GM18519 (cell line): ENCODE measurements at regions not wholly inside any gene's neighbourhood (a gene's known extent, or its start where the extent isn't known, plus 50 kb on each side); places are given as distances from the start of the nearest gene placed in this dataset.

Experiments used
- ATAC-seq: cut with Tn5 transposase; IDR thresholded peaks from one replicate; pipeline ENCODE4 v1.9.1; 2021; ENCODE audit warnings: mild to moderate bottlenecking, moderate library complexity; ENCODE audit not compliant: unreplicated experiment, low FRiP score

DNA sequence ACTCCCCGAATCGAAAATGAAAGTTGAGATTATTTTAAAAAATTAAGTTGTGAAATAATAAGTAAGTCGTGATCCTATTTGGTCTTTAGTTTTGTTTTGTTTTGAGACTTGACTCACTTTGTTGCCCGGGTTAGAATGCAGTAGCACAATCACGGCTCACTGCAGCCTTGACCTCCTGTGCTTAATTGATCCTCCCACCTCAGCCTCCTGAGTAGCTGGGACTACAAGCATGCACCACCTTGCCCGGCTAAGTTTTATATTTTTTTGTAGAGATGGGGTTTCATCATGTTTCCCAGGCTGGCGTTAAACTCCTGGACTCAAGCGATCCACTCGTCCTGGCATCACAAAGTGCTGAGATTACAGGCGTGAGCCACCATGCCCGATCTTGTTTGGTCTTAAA lies 326.2 kb downstream of the MYCN start:
- no peak for ATAC-seq

DNA sequence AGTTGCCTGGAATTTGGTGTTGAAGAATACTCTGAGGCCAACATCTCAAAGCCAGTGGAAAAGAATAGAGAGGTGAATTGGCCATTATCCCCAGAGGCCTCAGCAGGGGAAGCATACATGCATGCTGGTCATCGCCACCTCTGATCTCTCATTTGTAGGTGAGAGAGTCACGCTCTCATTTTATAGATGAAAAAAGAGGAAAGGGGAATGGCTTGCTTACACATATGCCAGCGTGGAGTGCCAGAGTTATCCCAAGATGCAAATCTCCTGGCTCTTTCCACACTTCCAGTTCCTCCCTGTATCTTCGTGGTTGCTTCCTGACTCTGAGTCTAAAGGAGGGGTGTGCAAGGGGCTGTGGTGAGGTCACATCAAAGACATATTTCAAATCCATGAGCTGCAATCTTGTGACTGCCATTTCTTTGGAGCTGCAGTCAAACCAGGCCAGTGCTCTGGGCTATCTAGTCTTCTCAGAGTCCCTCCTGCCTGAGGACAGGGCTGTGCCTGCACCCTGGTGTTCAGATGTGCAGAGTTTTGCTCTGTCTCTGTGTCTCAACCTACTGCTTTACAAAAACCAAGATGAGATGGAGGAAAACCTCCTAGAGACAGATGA lies 324.7 kb downstream of the MYCN start:
- ATAC-seq: no peak

DNA sequence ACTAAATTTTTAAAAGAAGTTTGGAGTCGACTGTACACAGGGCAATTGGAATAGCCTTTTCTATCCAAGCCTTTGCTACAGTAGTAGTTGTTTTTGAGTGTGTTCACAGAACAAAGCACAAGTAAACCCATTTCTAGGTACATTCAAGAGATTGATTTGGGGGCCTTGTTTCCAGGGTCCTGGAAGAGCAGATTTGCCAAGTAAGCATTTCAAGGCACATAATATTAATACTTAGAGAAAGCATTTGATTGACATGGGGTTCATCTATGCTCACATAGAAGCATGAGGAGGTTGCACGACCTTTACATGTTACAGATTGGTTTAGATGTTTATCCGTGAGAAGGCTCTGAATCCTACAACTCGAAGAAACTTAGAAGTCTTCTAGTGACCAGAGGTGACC lies 324.1 kb downstream of the MYCN start:
- ATAC-seq: no peak

DNA sequence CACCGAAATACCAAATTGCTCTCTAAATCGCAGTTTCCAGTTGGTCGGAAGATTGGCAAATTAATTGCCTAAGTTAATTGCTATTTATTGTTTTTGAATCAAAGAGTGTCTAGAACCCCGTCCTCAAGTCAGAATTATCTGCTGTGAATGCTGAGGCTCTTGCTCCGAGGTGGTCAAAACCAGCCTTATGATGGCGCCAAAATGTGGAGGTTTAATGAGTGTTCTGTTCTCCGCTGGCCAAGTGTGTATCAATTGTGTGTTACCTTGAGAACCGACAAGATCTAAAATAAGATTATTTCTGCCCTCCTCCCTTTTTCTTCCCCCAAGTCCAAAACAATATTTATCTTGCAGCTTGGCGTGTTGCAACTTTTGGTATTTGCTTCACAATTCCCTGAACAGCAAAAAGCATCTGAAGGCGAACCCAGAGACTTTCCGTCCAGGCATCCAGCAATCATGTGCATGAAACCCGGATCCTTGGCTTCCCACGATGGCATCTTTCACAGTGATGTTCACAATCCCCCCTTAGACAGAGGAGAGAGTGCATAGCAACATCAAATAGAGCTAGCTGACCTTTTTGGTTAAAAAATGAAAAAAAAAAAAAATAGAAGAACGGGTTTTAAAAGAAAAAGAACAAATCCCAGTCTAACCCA lies 323.0 kb downstream of the MYCN start:
- no peak for ATAC-seq

DNA sequence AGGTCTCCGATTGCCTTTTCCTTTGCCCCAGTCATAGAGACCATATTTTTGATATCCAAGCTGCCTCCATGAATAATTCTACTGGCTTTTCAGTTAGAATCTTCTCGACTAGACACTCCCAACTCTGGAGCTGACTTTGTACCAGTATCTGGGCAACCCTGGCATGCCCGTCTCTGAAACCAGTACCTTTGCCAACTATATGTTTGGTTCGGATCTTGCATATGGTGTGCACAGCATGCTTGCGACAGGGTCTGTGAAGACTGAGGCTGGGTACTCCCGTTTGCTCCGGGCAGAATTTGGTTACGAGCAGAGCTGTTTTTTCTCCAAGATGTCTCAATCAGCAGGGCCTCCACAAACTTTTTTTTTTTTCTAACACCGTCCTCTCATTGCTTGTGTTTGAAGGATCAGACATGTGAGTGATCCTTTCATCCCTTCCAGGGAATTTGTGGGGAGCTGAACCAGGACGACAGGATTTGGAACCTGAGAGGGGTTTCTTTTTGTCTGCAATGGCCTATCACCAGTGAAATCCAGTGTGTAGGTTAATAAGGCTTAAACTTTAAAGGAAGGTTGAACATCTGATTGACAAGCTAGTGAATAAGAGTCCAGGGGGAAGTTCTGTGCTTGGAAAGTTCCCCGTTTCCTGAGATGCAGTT lies 322.3 kb downstream of the MYCN start:
- no peak for ATAC-seq

DNA sequence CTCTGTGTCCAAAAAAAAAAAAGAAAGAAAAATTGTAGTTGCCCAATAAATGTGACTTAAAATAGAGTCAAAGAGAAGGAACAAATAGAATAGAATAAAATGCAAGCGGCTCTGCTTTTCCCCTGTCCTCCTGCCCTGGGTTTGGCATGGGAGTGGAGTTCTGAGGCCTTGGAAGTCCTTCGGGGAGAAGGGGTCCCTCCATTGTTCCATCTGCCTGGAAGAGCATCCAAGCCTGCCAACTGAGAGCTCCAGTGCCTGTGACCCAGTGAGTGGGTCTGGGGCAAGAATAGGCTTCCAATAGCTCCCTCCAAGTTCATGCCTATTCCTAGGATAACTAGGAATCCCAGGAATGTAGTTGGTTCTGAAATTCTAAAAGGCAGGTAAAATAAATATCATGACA lies 321.4 kb downstream of the MYCN start:
- no peak for ATAC-seq

DNA sequence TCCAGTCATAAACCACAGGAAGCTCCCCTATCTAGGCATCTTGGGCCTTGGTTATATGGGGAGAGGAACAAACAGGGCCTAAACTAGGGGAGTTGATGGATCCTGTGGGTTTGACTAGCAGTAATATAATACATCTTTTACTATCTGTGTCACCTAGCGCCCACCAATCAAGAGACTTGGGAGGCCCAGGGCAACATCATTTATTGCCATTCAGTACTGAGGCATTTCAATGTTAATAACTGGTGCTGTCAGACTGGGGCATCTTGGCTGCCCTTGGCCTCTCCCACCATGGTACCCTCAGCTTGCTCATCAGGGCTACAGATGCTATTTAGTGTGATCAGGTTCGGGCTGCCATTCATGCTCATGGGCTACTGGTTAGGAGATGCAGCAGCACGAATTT lies 320.7 kb downstream of the MYCN start:
- no peak for ATAC-seq

DNA sequence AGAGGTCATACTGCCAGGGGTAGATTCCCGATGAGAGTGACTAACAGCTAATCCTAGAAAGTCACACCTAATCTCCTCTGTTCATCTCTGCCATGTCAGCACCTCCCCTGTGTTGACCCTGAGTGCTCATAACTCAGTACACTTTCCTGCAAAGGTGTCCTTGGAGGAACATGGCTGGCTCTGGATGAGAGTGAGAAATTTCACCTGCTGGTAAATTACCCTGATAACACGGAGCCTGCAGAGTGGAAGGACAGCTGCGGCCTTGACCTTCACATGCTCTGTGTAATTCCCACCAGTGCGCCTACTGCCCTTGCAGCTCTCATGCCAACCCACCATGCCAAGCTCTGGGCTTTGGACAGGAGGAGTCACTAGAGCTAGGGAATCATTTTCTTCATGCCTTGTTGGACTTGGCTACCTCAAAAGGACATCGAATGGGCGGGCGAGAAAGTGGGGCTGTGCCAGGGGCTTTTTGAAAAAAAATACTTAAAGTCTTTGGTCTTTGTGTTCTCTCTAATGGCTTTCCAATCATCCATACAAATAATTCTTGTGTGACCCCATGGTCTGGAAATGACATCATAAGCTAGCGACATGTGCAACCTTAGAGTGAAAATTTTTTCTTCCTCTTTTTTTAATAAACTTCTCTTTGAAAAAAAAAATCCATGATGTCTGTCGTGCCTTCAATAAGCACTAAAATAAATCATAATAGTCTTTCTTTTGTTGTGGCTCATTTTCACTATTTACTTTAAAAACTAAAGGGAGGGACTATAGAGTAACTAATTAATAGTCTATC lies 319.9 kb downstream of the MYCN start:
- no peak for ATAC-seq

DNA sequence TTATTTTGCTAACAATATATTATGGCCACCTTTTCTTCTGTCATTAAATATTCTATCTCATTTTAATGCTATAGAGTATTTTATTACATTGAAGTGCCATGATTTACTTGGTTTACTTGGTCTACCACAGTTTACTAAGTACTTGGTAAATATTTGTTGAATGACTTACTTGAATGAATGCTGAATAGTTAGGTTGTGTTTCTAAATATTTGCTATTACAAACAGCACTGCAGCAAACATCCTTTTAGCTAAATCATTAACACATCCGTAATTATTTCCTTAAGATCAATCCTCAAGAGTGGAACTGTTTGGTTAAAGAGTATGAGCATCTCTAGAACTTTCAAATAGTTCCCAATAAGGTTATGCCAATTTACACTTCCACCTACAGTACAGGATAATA lies 318.7 kb downstream of the MYCN start:
- no peak for ATAC-seq

DNA sequence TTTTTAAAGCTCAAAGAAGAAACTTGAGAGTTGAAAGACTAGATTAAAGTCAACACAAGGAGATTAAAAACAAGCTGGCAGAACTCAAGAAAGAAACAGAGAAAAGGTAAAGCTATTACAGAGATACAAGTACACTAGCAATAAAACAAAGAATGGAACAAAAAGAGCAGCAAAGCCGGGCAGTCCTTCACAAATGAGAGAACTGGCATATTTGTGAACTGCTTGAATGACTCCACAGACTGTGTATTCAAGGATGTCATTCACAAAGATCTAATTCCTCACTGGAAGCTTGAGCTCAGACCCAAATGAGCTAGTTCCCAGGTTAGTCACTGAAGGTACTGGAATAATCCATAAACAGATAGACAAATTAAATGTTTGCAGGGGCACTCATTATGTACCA lies 318.0 kb downstream of the MYCN start:
- no peak for ATAC-seq

DNA sequence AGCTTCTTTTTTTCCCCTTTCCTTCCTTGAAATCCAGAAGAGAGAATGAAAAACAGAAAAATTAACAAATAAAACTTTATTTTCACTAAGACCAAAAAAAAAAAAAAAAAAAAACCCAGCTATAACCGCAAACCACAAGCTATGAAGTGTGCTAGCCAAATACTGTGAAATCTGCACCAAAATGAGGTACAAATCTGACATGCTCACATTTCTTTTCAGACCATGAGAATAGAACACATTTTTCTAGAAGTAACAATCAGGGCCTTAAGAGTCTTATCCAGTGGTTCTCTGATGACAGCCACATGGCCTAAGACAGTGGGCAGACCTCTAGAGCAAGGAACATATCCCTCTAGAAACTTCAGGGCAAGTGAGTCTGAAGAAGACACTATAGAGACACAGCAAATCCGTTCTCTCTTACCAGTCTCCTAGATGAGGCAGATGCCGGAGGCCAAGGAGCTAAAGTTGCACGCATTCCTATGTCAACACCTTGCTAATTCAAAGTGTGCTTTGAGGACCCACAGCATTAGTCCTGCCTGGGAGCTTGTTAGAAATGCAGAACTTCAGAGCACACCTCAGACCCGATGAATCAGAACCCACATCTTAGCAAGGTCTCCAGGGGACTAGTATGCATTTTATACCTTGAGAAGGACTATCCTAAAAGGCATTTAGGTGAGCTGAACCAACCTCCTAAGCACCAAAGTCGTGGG lies 317.1 kb downstream of the MYCN start:
- ATAC-seq: no peak

DNA sequence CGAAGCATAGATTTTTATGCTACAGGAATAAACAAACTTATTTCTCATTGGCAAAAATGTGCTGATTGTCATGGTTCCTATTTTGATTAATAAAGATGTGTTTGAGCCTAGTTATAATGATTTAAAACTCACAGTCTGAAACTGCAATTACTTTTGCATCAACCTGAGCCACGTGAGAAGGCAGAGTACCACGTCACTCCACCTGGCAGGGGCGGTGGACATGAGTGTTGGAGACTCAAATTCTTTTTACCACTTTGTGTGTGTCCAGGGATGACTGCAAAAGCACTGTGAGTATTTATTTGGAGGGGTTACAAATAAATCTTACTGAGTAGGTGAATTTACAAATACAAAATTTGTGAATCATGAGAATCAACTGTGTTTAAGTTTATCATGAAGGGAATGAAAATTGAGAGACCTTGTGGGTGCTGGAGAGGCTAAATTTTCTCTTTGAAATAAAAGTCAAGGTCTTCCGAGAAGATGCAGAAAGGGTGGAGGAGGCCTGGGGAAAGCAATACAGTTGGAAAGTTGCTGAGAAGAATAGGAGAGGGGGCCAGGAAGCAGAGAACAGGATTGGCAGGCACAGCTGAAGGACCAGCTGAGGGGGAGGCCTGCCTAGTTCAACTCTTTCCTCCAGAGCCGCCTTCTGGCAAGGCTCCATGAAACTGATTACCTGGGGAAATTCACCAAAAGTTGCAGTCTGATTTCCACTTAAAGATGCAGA lies 316.4 kb downstream of the MYCN start:
- no peak for ATAC-seq

DNA sequence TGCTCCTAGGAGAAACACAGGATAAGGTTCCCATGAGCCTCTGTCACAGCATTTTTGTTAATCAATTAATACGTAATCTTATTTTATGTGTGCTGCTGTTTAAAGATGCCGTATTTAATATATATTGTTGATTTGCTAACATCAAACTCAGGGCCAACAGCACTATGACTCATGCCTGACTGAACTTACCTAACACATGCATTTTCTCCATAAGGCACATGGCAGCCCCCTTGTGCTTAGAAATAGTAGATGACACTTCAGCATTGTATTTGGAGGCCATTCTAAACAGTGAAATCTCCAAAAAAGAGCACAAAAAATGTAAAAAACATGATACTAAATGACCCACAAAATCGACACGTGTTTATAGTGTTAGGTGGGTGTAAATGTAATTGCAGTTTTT lies 314.8 kb downstream of the MYCN start:
- ATAC-seq: no peak

DNA sequence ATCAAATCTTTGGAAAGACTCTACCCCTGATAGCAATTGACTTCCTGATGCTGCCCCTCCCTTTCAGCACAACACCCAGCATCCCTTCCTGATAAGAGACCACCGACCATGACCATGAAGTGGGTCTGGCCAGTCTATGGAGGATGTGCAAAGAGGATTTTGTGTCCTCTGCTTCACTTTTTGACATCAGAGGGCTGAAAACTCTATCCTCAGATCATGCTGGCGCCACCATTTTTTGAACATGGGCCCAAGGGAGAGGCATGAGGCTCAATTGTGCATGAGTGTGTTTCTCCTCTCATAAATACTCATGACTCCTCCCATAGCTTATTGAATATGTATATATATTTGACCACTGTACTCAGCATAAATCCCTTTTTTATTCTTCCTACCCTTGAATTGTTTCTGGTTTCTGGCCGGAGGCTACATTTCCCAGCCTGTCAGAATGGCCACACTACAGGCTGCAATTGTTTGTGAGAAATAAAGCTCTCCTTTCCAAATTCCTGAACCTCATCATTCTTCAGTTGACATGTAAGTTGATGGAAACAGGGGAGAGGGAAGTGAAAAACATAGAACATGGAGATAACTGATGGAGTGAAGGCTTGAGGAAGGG lies 314.1 kb downstream of the MYCN start:
- no peak for ATAC-seq

DNA sequence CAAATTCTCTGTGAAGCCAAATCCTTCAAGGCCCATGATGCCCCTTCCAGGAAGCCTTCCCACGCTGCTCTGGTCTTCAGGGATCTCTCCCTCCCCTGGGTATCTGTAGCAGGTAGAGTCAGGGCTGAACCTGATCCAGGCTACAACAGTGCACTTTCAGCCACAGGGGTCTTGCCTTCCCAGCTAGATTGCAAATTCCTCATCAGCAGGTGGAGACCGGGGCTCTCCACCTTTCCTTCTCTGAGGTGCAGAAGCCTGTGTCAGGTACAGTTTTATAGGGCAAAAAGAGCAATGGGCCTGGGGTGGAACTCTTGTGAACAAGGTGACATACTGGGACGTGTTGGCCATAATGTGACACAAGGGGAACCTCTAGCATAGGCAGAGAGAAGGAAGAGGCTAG lies 312.9 kb downstream of the MYCN start:
- no peak for ATAC-seq

DNA sequence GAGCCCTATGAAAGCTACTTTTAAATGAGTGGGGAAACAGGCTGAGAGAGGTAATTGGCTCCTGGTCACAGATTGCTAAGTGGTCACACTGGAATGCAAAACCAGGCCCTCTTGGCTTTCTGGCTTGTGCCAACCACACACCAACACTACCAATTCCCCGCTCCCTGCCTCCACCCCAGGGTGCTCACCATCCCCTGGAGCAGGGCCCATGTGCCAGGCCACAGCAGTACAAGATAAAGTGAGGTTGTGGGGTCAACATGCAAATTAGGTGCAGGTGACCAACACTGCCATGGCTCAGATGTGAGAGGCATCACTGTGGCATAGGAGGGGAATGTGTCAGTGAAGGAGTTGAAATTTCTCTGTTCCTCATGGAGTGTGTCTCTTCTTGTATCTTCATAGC lies 312.5 kb downstream of the MYCN start:
- ATAC-seq: no peak

DNA sequence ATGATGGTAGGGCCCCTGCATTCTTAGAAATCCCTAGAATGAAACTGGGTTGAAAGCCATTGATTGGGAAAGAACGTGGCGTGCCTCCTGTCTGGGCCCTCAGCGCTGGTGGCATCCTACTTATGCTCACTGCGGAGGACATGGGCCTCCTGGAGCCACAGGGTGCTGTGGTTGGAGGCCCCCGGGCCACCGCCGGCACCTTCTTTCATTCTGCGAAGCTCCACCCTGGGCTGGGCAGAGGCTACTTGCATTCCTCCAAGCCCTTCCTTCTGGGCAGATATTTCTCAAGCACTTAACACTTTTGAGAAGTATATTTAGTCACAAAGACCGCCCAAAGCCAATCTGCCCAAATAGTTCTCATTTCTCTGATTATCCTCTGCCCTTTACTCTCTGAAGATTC lies 311.9 kb downstream of the MYCN start:
- ATAC-seq: no peak

DNA sequence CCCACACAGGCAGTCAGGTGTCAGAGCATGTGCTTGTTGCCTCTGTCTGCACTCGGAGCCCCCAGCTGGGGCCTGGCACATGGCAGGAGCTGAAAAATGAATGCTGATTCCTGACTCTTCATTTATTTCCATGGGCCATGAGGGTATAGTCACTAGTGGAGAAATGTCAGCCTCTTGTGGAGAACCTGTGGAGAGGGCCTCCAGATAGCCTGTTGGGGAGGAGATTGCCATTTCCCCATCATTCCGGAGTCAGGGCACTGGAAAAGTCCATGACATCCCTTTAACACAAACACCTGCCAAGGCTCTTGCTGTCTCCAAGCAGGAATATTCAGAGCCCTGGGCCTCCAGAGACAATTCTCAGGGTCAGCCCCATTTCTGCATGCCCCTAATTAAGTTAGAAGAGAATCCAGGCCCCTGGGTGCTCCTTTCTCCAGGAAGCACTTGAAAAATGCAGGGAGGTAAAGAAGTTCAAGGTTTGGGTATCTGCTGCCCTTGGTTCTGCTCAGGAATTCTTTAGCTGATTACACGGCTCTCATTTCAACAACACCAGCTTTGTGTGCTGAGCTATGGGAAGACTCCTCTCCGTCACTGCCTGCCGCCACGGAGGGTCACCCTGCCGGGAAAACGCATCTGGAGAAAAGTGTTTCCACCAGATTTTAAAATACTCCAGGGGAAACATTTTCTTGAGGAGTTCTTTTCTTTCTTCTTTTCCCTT lies 311.3 kb downstream of the MYCN start:
- ATAC-seq: no peak

DNA sequence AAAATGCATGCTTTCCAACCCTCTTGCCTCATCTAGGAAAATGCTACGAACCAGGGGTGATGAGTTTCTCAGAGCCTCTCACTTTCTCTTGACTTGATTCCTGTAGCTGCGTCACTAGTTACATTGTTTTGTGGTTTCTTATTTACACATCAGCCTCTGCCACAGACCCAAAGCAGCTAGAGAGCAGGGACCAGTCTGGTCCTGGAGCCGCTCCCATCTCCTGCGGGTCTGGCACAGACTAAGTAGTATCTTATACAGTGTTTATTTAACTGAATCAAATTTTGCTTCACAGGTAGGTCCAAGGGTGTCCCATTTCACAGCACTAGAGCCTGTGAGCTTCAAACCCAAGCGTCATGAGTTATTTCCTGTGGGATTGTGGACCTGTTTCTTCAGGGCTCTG lies 310.5 kb downstream of the MYCN start:
- no peak for ATAC-seq
